ENCODE measurements at regions not wholly inside any gene's neighbourhood (a gene's known extent, or its start where the extent isn't known, plus 50 kb on each side); places are given as distances from the start of the nearest gene placed in this dataset.

GRCh38 chr3:81985996-81986723 is 224.7 kb upstream of the GBE1 start:
- Histone ChIP-seq H3K36me3 (ENCODE audit: low read depth) (no peaks in the 10 kb centered on the region), H3K4me3 (ENCODE audit: severe bottlenecking) (no peak overlapping the region), H3K9me3 (ENCODE audit: severe bottlenecking) (no peaks in the 10 kb centered on the region), H3K27ac (ENCODE audit: poor library complexity, severe bottlenecking) (no peak overlapping the region), H3K4me1 (ENCODE audit: insufficient read depth, poor library complexity, severe bottlenecking) (no peaks in the 10 kb centered on the region), H3K27me3 (ENCODE audit: insufficient read depth, poor library complexity, severe bottlenecking) (no peaks in the 10 kb centered on the region)
- ATAC-seq (ENCODE audit: low read depth) = no peak
- no peak for TF ChIP-seq CTCF (IDR thresholded peaks at IDR 0.05; ENCODE audit: poor library complexity, severe bottlenecking)
- DNase-seq (ENCODE audit: low spot score) = no peak

- TF ChIP-seq CTCF (IDR thresholded peaks at IDR 0.05; ENCODE audit: poor library complexity, severe bottlenecking) = no peak
Measured at GRCh38 chr3:81983382-81983781, 221.9 kb upstream of the GBE1 start.

GRCh38 chr3:81980596-81981494 is 219.4 kb upstream of the GBE1 start:
- H3K4me1 ChIP-seq (ENCODE audit: insufficient read depth, poor library complexity, severe bottlenecking) = no peaks in the 10 kb centered on the region
- DNase-seq (ENCODE audit: low spot score) = no peak

More at GRCh38 chr3:81983382-81983781, 221.9 kb upstream of the GBE1 start:
- no peak for DNase-seq (ENCODE audit: low spot score)
- Histone ChIP-seq H3K36me3 (ENCODE audit: low read depth) (no peaks in the 10 kb centered on the region), H3K9me3 (ENCODE audit: severe bottlenecking) (no peaks in the 10 kb centered on the region), H3K4me1 (ENCODE audit: insufficient read depth, poor library complexity, severe bottlenecking) (no peaks in the 10 kb centered on the region), H3K27ac (ENCODE audit: poor library complexity, severe bottlenecking) (no peak overlapping the region), H3K27me3 (ENCODE audit: insufficient read depth, poor library complexity, severe bottlenecking) (no peaks in the 10 kb centered on the region), H3K4me3 (ENCODE audit: severe bottlenecking) (no peak overlapping the region)
- ATAC-seq (ENCODE audit: low read depth) = no peak

GRCh38 chr3:81974751-81975150 is 213.3 kb upstream of the GBE1 start:
- Histone ChIP-seq H3K4me3 (ENCODE audit: severe bottlenecking) (no peak overlapping the region), H3K9me3 (ENCODE audit: severe bottlenecking) (no peaks in the 10 kb centered on the region), H3K4me1 (ENCODE audit: insufficient read depth, poor library complexity, severe bottlenecking) (no peaks in the 10 kb centered on the region), H3K36me3 (ENCODE audit: low read depth) (no peaks in the 10 kb centered on the region), H3K27ac (ENCODE audit: poor library complexity, severe bottlenecking) (no peak overlapping the region), H3K27me3 (ENCODE audit: insufficient read depth, poor library complexity, severe bottlenecking) (no peaks in the 10 kb centered on the region)
- no peak for TF ChIP-seq CTCF (IDR thresholded peaks at IDR 0.05; ENCODE audit: poor library complexity, severe bottlenecking)
- DNase-seq (ENCODE audit: low spot score) (no peak), ATAC-seq (ENCODE audit: low read depth) (no peak)

More at GRCh38 chr3:81980596-81981494, 219.4 kb upstream of the GBE1 start:
- Histone ChIP-seq H3K27ac (ENCODE audit: poor library complexity, severe bottlenecking) (no peak overlapping the region), H3K4me3 (ENCODE audit: severe bottlenecking) (no peak overlapping the region), H3K36me3 (ENCODE audit: low read depth) (no peaks in the 10 kb centered on the region), H3K27me3 (ENCODE audit: insufficient read depth, poor library complexity, severe bottlenecking) (no peaks in the 10 kb centered on the region), H3K9me3 (ENCODE audit: severe bottlenecking) (no peaks in the 10 kb centered on the region)
- no peak for TF ChIP-seq CTCF (IDR thresholded peaks at IDR 0.05; ENCODE audit: poor library complexity, severe bottlenecking)
- peak; percentile 76 for ATAC-seq (ENCODE audit: low read depth)
